ENCODE measurements at regions not wholly inside any gene's neighbourhood (a gene's known extent, or its start where the extent isn't known, plus 50 kb on each side); places are given as distances from the start of the nearest gene placed in this dataset.

DNA sequence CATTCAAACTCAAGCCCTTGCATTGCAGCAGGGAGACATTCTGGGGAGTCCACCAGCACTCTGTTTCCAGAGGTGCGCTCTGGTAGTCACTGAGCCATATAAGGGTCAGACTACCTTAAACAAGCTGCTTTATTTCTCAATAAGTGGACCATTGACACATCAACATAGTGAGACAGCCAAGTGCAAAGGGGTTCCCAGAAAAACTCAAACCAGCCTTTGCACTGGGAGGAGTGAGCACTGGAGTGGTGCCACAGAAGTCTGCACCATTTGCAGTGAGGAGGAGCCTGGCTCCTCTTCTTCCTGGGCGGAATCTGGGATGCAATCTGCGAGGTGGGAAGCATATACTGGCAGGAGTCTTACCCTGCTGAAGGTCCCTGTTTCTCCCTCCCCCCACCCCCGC is 86.4 kb downstream of the OSR1 start:
- TF ChIP-seq RAD21 (IDR thresholded peaks at IDR 0.05; ENCODE audit: low read length) = no peak
- TF ChIP-seq, protein P1, sequence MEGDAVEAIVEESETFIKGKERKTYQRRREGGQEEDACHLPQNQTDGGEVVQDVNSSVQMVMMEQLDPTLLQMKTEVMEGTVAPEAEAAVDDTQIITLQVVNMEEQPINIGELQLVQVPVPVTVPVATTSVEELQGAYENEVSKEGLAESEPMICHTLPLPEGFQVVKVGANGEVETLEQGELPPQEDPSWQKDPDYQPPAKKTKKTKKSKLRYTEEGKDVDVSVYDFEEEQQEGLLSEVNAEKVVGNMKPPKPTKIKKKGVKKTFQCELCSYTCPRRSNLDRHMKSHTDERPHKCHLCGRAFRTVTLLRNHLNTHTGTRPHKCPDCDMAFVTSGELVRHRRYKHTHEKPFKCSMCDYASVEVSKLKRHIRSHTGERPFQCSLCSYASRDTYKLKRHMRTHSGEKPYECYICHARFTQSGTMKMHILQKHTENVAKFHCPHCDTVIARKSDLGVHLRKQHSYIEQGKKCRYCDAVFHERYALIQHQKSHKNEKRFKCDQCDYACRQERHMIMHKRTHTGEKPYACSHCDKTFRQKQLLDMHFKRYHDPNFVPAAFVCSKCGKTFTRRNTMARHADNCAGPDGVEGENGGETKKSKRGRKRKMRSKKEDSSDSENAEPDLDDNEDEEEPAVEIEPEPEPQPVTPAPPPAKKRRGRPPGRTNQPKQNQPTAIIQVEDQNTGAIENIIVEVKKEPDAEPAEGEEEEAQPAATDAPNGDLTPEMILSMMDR (conservative IDR thresholded peaks at IDR 0.05; ENCODE audit: low read depth, low read length) = no peak
- no peak for TF ChIP-seq POLR2A (IDR thresholded peaks at IDR 0.05; ENCODE audit: low read depth, low read length)
- TF ChIP-seq, protein P2, sequence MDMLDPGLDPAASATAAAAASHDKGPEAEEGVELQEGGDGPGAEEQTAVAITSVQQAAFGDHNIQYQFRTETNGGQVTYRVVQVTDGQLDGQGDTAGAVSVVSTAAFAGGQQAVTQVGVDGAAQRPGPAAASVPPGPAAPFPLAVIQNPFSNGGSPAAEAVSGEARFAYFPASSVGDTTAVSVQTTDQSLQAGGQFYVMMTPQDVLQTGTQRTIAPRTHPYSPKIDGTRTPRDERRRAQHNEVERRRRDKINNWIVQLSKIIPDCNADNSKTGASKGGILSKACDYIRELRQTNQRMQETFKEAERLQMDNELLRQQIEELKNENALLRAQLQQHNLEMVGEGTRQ (IDR thresholded peaks at IDR 0.05; ENCODE audit: low read depth, low read length) = no peak
- TF ChIP-seq RCOR1 (IDR thresholded peaks at IDR 0.05; ENCODE audit: insufficient replicate concordance, low read length) = no peak
- TF ChIP-seq FOS (IDR thresholded peaks at IDR 0.05; ENCODE audit: low read depth, low read length) = no peak
- TF ChIP-seq RFX5 (IDR thresholded peaks at IDR 0.05; ENCODE audit: low read depth, low read length) = no peak
- TF ChIP-seq MXI1 (IDR thresholded peaks at IDR 0.05; ENCODE audit: borderline replicate concordance, low read depth, low read length) = no peak

Measured in IMR-90 (cell line).